ENCODE measurements at regions not wholly inside any gene's neighbourhood (a gene's known extent, or its start where the extent isn't known, plus 50 kb on each side); places are given as distances from the start of the nearest gene placed in this dataset.

DNA sequence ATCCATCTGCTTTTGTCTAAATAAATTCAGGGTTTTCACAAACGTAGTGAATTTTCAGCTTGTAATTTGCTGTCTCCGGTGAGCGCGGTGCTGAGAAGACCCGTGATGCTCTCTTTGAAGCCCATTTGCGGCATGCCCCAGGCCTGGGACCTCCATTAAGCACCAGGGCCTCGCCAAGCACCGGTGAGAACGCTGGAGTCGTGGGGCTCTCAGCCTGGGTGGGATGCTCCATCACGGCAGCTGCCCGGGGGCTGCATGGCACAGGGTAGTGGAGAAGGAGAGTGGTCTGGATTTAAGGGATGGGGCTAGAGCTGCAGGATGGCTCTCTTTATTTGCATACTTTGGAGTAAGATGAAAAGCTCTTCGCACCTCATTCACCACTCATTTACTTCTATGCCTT, 248.7 kb downstream of the ABCC12 start:
- TF ChIP-seq HMGXB4 (CRISPR knock-in tag; IDR thresholded peaks at IDR 0.05; ENCODE audit: borderline replicate concordance in 1 of 2, low read depth in 1 of 2) (no peak), SIN3A (IDR thresholded peaks at IDR 0.05; ENCODE audit: borderline replicate concordance, low read depth, low read length) (no peak), ZBTB37 (CRISPR knock-in tag; IDR thresholded peaks at IDR 0.05) (no peak), MAFG (CRISPR knock-in tag; IDR thresholded peaks at IDR 0.05) (no peak)
- TF ChIP-seq, protein P1, sequence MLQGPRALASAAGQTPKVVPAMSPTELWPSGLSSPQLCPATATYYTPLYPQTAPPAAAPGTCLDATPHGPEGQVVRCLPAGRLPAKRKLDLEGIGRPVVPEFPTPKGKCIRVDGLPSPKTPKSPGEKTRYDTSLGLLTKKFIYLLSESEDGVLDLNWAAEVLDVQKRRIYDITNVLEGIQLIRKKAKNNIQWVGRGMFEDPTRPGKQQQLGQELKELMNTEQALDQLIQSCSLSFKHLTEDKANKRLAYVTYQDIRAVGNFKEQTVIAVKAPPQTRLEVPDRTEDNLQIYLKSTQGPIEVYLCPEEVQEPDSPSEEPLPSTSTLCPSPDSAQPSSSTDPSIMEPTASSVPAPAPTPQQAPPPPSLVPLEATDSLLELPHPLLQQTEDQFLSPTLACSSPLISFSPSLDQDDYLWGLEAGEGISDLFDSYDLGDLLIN (CRISPR knock-in tag; IDR thresholded peaks at IDR 0.05; ENCODE audit: borderline replicate concordance) = no peak
- TF ChIP-seq, protein P2, sequence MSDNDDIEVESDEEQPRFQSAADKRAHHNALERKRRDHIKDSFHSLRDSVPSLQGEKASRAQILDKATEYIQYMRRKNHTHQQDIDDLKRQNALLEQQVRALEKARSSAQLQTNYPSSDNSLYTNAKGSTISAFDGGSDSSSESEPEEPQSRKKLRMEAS (IDR thresholded peaks at IDR 0.05) = no peak
- TF ChIP-seq, protein P3, sequence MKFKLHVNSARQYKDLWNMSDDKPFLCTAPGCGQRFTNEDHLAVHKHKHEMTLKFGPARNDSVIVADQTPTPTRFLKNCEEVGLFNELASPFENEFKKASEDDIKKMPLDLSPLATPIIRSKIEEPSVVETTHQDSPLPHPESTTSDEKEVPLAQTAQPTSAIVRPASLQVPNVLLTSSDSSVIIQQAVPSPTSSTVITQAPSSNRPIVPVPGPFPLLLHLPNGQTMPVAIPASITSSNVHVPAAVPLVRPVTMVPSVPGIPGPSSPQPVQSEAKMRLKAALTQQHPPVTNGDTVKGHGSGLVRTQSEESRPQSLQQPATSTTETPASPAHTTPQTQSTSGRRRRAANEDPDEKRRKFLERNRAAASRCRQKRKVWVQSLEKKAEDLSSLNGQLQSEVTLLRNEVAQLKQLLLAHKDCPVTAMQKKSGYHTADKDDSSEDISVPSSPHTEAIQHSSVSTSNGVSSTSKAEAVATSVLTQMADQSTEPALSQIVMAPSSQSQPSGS (CRISPR knock-in tag; IDR thresholded peaks at IDR 0.05) = no peak
